GM21423 (cell line): ENCODE measurements at regions not wholly inside any gene's neighbourhood (a gene's known extent, or its start where the extent isn't known, plus 50 kb on each side); places are given as distances from the start of the nearest gene placed in this dataset.

Experiments
- ATAC-seq: cut with Tn5 transposase; IDR thresholded peaks from one replicate; pipeline ENCODE4 v1.9.1; 2021; ENCODE audit warnings: mild to moderate bottlenecking, moderate library complexity; ENCODE audit not compliant: unreplicated experiment

DNA sequence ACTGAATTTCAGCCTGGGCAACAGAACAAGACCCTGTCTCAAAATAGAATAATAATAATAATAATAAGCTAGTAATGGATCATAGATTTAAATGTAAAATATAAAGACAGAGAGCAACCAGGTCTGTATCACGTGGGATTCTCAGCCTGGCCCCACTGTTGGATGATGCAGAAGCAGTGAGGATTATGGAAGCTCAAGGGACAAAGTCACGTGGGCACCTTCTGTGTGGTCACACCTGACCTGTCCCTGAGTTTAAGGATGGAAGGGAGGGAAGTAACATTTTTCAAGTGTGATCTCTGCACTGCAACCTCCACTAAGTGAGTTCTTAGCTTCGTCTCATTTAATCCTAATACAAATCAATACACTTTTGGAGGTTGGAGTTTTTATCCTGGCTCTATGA is 212.5 kb upstream of the IER5L start:
- ATAC-seq: no peak

DNA sequence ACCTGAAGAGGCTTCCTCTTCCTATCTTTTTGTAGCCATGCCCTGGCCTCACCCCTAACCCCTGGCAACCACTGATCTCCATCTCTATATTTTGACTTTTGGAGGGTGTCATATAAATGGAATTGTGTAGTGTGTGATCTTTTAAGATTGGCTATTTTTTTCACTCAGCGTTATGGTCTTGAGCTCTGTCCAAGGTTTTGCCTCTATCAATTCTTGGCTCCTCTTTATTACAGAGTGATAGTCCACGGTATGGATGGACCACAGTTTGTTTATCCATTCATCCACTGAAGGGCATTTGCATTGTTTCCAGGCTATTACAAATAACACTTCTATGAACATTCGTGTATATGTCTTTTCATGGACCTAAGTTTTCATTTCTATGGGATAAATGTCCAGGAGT is 209.8 kb upstream of the IER5L start:
- no peak for ATAC-seq

DNA sequence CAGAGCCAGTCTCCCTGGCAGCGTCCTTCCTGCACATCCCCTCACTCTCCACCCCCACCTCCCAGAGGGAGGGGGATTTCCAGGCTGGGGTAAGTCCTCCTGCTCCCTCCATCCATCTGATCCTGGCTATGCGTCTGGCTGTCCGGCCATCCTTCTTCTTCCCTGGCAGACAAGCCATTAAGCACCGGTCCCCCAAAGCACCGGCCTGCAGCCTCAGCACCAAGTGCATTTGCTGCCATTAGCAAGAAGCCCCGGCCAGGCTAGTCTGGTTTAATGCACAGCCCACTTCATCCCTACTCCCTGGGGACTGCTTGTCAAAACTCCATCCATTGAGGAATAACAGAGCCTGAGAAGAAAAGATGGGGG is 208.7 kb upstream of the IER5L start:
- no peak for ATAC-seq

DNA sequence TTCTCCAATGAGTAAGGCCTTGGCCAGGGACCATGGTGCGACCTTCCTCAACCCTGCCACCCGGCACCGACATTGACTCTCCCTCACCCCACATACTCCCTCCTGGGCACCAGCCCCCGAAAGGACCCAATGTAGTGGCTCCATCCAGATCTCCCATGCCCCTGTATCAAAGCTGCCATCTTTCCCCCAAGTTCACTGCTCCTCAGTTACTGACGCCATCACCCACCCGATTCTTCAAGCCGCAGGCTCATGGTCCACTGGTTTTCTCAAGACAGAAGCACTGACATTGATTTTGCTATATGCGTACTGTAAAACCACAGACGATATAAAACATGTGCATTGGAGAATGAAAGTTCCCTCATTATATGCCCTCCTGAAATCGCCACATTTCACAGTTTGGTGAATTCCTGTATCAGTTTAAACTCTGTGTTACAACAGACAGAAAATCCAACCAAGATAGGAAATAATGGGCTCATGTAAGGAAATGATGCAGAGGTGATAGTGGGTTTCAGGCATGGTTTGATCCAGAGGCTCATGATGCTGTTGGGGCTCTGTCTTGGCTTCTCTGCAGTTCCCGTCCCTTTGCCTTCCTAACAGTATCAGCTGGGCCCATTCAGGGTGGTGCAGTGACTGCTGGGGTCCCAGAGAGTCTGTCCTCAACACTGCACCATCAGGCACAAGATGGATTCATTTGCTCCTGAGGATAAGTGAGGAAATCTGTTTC is 207.3 kb upstream of the IER5L start:
- ATAC-seq: no peak

DNA sequence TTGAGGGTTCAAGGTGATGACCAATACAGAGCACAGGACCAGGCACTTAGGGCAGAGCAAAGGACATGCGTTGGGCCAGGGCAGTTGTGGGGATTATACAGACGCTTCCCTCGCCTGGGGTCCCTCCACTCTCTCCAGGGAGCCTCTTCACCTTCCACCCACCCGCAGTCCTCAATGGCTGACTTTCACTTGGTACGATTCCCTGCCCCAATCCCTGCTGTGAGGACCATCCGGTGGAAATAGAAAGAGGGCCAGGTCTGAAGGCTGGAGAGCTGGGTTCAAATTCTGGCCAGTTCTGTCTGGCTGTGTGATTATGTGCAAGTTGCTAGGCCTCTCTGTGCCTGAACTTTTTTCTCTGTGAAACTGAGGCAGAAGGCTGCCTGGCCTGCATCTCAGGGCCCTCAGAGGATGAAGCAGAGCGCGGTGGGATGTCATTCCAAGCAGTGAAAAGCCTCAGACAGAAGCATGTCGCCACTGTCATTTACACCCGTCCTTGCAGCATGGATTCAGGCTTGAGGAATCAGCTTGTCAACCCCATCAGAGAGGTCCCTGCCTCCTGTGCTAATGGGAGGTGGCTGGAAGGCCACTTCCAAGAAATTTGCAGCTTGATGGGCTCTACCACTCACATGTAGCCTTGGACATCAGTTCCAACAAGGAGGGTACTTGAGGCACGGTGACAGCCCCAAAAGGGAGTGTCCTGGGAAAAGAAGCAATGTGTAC is 206.6 kb upstream of the IER5L start:
- ATAC-seq: no peak

DNA sequence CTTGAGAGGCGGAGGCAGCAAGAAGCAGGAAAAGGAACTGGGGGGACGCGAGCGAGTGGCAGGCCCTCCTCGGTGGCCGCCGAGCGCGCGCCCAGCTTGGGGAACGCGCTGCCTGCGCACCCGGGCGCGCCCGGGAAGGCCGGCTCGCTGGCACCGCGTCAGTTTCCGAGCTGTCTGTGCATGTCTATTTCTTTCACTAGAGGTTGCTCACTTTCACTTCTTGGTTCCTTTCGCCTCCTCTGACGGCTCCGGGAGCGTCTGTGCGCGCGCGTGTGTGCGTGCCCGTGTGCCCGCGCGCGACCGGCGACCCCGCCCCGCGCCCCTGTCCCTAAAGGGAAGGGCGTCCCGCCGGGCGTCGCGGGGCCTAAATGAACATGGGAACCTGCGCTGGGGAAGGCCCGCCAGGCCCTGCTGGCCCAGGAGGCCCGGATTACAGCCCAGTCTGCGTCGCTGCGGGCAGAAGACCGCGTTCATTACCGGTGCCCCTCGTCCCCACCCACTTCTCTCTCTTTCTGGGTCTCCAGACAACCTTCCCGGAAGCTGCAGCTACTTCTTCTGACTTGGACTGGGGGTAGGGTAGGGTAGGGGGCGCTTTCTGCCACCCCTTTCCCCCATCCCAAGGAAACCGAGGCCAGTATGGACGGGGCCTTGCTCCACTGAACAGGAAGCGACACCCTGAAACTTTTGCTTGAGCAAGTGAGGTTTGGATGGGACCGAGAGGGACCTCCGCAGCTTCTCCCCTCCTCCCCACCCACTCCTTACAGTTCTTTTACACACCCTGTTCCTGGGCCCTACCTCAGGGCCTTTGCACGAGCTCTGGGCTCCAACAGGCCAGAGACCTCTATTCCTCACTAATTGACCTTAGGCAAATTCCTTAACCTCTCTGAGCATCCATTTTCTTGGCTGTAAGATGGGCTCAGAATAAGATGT is 205.8 kb upstream of the IER5L start:
- peak; percentile 74 for ATAC-seq

DNA sequence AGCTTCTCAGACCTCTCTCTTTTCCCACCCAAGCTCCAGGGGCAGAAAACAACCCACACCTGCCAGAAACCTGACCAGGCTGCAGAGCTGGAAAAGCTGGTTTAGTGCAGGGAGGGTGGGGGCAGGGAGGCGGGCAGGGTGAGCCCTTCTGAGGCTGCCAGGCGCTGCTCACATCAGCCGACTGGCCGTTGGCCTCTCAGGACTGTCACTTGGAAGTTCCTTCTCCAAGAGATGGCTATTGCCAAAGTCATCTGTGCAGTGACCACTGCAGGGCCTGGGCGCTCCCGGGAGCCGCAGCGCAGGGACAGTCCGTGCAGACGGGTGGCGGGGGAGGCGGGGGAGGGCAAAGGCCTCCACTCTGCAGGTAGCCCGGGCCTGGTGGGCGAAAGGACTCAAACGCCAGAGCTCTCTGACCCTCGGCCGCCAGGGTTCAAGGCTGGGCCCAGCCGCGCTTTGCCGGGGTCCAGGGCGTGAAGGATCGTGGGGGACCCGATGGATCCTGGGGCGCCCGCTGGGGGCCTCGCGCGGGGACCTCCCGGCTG is 205.0 kb upstream of the IER5L start:
- ATAC-seq: peak; percentile 25

DNA sequence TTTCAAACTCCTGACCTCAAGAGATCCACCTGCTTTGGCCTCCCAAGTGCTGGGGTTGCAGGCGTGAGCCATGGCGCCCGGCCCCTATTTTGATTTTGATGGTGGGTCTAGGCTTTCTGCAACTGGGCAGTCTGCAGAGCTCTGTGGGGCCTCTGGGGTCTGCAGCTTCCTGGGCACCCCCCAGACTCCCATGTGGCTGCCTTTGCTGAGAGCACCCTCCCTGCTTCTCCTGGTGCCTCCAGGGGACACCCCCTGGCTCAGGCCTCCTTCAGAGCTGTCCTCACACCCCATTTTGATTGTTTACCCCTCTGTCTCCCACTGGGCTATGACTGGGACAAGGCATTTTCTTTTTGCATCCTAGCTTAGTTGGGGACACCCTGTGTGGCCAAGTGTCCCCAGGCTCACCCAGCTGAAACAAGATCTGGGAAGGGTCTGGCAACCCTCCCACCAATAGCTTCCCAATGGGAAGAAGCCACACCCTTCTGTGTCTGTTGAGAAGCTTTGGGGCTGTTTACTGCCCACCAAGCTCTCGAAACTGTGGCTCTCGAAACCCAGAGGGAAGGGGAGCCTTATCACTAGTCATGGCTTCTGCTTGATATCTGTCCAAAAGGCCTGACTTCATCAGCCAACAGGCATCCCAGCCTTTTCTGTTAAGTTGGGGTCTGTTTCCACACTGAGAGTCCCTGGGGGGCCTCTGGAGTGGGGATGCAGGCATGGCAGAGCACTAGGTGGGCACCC is 204.4 kb upstream of the IER5L start:
- no peak for ATAC-seq

DNA sequence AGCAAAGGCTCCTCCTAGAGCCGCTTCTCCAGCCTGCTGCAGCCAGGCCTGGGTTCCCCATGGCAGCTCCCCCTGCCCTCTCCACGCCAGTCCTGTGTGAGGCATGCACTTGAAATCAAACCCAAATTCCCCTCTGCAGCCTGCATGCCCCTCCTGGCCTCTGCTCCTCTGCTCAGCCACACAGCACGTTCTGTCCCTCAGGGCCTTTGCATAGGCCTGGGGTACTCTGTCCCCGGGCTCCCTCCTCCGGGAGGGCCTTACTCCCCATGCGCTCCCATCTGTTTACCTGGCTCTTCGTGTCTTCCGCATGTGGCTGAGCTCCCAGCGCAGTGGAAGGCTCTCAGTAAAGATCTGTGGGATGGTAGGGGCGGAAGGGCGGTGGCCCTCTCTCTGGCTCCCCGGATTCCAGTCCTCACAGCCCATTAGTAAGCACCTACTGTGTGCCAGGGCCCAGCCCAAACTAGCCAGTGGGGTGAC is 203.5 kb upstream of the IER5L start:
- ATAC-seq: no peak

DNA sequence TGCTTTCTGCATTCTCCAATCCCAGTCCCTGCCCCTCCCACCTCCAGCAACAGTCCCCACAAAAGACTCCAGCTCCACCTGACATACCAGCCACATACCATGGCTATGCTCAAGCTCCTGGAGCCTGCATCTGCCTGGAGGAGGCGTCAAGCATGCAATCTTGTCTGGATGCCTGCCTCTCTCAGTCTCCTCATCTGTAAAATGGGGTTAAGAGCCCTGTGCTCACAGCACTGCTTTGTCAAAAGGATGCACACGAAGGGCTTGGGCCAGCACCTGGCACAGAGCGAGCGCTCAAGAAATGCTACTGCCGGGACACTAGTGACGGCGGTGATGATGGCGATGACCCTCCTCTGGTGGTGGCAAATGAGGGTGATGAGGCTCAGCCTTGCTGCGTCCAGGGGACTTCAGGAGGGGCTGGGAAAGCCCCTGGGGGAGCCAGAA is 202.9 kb upstream of the IER5L start:
- ATAC-seq: no peak

DNA sequence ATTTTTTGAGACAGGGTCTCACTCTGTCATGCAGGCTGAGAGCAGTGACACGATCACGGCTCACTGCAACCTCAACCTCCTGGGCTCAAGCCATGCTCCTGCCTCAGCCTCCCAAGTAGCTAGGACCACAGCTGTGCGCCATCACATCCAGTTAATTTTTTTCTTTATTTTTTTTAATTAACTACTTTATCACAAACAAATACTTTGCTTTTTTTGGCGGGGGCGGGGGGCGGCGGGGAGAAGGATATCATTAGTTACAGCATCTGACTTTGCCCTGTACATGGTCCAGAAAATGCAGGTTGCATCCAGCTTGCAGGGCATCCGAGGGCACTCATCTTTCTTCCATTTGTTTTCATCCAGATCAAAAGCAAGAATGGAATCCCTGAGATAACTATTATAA is 201.8 kb upstream of the IER5L start:
- no peak for ATAC-seq

DNA sequence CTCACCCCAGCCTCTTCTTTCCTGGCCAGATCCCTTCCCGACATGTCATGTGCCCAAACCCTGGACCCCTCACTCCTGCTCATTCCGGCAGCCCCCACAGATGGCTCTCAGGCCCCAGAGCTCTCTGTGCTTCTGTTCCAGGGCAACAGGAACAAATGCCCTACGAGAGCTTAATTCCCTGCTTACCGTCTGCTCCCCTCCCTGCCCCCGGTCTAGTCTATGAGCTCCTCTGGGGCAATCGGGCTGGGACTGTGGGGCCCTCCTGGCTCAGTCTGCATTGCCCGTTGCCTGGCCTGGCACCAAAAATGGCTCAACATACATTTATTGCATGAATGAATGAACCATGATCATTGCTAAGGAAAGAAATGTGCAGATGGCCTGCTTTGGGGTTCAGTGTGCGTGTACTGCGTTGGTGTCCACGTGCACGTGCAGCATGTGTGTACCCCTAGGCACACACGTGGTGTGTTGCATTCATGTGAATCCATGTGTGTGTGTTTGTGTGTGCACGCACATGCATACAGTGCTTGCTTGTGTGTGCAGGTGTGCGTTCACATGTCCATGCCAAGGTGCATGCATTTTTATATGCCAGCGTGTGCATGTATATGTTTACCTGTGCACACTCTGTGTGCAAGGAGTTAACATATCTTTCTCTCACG is 201.2 kb upstream of the IER5L start:
- ATAC-seq: no peak

DNA sequence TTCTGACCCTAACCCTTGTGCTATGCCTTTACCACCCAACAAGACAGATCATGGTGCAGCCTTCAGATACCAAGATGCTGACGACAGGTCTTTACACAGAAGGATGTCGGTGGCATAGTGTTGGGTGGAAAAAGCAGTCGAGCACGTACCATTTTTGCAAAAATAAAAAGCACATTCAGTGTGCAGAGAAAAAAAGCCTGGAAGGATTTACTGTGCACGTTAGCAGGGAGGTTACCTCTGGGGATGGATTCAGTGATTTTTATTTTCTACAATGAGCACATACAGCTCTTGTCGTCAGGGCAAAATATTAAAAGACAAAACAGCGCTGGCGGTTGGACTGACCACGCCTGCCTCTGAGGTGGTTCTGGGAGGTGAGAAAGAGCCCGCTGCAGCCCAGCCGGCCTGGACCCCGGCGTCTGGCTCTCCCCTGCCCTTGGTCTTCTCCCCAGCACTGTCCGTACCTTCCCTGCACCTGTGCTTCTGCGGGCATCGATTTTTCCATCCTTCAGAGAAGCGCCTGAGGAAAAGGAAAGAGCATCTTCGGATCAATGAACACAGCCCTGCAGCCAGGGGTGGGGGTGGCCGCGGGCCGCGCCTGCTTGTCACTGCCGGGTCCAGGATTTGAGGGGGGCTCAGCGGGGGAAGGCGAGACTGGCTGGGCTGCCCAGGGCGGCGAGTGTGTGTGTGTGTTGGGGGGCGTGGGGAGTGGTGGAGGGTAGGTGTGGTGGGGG is 200.0 kb upstream of the IER5L start:
- ATAC-seq: no peak

DNA sequence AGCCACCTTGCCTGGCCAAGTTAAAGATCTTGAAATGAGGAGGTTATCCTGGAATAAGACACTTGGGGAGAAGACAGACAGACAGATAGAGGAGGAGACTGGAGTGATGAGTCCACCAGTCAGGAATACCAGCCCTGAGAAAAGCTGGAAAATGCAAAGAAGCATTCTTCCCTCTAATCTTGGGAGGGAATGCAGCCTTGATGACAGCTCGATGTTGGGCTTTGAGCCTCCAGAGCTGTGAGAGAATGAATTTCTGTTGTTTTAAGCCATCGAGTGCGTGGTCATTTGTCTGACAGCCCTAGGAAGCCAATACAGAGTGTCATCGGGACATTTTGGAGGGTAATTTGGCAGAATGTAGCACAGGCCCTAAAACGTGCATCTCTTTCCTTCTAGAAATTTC is 199.1 kb upstream of the IER5L start:
- ATAC-seq: no peak

DNA sequence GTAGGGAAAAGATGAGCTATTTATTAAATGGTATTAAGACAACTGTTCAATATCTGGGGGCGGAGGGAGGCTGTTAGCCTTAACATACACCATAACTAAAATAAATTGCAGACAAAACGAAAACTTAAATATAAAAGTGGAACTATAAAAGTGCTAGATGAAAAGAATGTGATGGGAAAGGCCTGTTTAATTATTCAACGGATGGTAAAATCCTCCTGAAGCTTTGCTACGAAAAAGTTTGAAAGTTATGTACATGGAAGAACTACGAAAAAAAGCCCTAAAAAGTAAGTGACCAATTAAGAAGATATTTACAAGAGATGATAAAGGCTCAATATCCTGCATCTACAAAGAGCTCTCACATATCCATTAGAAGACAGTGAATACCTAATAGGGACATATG is 197.8 kb upstream of the IER5L start:
- no peak for ATAC-seq

DNA sequence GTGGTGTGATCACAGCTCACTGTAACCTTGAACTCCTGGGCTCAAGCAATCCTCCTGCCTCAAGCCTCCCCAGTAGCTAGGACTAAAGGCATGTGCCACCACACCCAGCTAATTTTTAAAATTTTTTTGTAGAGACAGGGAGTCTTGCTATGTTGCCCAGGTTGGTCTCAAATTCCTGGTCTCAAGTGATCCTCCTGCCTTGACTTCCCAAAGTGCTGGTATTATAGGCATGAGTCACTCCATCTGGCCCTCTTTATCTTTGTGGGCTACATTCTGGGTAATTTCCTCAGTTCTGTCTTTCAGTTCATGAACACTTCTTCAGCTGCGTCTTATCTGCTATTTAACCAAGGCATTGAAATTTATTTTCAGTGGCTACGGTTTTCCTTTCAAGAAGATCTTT is 196.6 kb upstream of the IER5L start:
- no peak for ATAC-seq

DNA sequence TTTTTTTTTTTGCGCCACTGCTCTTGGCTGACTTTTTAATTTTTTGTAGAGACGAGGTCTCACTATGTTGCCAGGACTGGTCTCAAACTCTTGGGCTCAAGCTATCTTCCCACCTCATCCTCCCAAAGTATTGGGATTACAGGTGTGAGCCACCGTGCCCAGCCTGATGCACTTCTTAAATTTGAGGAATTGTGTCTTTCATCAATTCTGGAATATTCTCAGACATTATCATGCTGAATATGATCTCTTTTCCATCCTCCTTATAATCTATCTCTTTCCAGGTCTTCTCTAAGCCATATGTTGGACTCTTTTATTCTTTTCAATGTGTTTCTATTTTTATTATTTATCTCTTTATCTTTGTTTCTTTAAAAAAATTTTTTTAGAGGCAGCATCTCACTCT is 196.2 kb upstream of the IER5L start:
- ATAC-seq: no peak

DNA sequence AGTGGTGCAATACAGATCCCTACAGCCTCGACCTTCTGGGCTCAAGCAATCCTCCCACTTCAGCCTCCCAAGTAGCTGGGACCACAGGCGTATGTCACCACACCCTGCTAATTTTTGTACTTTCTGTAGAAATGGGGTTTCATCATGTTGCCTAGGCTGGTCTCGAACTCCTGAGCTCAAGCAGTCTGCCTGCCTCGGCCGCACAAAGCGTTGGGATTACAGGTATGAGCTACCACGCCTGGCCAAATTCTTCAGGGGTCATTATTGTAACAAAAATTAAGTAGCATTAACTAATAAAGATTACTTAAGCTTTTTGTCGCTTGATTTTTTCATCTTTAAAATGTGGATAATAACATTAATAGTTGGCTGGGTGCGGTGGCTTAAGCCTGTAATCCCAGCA is 195.3 kb upstream of the IER5L start:
- ATAC-seq: no peak

DNA sequence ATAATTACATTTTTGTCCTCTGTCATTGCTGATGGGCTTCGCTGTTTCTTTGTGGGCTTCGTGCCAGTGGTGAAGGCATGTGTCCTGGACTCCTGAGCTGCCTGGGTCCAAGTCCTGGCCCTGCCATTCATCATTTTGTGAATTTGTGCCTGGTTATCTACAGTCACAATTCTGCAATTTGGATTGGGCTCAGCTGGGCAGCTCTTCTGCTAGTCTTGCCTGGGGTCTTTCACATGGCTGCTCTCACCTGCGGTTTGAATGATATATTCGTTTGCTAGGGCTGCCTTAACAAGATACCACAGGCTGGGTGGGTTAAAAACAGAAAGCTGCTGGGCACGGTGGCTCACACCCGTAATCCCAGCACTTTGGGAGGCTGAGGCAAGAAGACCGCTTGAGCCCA is 192.7 kb upstream of the IER5L start:
- ATAC-seq: no peak
